Activated T-cell treated with anti-CD3 and anti-CD28 coated beads for 48 hours (primary cell): ENCODE measurements at regions not wholly inside any gene's neighbourhood (a gene's known extent, or its start where the extent isn't known, plus 50 kb on each side); places are given as distances from the start of the nearest gene placed in this dataset.
"Not testable (repeated sequence)": the region's sequence is repeated elsewhere in the genome, so short reads cannot be mapped to it uniquely, and the experiment has no call there.

Source experiments
- DNase-seq: peaks from one replicate; pipeline ENCODE4 v3.0.0-alpha.2; 2020; ENCODE audit warnings: low read depth

DNA sequence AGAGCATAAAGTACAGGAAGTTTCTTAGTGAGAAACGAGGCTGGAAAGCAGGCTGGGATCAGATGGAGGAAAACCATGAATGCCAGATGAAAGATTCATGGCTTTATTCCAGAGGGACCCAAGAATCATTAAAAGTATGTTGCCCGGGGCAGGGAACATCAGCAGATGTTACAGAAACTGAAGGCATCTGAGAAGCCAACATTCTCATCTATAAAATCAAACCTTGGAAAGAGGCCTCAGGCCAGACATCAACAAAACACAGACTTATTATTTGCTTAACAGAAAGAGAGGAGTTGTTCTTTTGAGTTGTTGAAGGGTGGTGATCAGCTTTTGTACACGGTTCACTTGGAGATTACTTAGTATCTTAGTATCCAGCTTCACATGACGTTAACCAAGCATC is 543.6 kb downstream of the RFC3 start:
- no peak for DNase-seq

DNA sequence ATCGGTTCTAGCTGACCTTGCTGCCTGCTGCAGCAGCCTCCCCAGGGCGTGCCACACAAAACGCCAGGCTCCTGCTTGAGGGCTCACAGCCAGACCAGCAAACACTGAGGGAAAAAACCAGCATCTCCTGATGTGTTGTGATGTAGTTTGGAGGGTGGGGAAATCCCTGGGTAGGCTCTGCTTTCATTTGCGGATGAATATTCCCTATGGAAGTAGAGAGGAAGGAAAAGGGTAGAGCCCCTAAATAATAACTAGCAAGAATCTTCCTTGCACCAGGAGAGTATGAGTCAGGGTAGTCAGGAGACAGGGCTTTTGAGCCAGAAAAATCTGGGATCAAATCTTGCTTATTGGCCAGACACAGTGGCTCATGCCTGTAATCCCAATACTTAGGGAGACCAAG is 545.3 kb downstream of the RFC3 start:
- DNase-seq, result no peak

DNA sequence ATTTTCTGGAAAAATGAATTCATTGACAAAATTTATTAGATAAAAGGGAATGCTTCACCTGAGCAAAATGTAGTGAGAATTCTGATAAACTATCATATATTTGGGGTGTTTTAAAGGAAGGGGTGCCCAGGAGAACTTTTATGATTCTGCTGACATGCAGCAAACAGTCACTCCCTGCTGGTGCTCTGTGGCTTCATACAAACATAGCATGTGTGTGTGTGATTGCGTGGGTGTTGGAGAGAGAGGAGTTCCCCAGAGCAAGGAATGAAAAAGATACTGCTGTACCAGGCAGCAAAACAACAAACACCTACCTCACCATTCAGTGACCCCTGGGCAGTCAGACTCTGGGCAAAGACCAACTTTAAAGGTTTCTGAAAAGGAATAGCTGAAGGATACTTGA is 546.7 kb downstream of the RFC3 start:
- no peak for DNase-seq

DNA sequence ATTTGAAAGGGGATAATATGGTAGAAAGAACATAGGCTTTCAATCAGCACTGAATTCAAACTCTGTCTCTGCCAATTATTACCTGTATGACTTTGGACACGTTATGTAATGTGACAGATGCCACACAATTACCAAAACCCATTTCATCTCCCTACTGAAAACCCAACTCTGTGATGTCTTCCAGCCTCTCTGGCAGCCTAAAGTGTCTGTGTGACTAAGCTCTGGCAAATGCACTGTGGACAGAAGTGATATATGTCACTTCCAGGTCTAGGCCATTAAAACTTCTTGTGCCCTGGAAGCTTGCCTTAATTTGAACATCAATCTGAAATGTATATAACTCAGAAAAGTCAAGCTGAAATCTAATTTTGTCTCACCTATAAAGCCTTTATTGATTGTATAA is 552.0 kb downstream of the RFC3 start:
- DNase-seq, result no peak

DNA sequence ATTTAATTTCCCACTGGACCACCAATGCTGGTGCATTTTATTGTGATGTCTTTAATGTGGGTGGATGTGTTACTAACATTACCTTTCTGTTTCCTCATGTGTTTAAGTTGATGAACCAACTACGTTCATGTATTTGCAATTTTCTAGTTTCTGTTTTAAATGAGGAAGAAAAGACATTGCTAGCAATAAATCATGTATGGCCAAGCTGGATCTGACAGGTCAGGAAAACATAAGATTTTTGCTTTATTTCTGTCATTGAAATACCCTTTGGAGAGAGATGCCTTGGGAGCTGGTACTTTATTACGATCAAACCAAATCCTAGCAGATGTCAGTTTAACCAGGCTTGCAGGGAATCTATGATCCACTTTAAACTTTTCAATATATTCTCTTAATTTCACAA is 553.2 kb downstream of the RFC3 start:
- DNase-seq, result no peak

DNA sequence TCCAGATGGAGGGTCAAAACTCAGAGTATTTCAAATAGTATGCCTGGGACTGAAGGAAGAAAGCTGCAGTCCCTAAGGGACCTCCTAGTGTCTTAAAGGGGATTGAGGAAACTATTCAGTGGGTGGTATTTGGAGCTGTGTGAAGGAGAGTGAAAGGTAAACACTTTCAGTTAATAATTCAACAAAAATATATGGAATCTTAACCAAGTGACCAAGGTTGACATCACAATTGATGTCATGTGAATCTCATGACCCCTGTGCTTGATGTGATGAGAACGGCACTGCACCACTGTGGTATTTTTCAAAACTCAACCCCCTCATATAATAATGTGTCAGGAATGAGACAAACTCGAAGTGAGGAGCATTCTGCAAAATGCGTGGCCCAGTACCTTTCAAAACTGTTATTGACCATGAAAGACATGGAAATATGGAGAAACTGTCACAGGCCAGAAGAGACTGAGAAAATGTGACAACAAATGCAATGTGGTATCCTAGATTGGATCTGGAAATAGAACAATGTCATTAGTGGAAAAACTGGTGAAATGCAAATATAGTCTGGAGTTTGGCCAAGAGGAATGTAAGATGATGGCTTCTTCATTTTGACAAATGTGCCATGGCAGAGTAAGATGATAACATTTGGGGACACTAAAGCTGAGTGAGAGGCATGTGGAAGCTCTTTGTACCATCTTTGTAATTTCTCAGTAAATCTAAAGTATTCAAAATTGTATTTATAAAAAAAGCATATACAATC is 553.9 kb downstream of the RFC3 start:
- DNase-seq, result no peak

DNA sequence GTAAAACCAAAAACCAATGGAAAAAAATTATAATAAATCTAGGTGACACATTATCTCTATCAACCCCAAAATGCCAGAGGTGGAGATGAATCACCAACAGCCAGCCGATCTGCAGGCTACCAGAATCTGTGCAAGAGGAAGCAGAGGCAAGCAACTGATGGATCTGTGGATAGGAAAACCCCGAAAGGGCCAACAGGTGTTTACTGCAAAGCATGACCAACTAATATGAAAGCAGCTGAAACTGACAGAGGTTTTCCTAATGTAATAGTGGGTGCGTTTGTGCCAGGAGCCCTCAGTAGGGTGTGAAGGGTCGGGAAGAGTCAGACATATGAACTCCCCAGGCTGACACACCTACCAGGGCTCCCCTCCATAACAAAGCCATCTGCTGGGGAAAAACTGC is 554.6 kb downstream of the RFC3 start:
- DNase-seq, result no peak

DNA sequence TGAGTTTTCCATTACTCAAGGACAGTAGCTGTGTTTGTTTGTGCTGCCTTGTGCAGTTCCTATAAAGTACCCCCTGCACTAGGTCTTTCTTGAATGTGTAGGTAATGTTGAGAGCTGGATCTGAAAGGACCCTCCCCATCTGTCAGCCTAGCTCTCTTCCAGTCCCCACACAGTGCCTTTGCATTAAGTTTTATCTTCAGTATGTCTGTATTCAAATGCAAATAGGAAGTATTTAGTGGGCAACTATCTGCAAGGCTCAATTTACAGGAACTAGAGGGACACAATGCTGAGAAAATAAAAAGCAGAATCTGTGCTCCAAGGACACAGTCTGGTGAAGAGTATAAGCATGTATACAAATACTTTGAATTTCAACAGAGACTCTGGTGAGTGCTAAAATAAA is 558.5 kb downstream of the RFC3 start:
- DNase-seq, result no peak

DNA sequence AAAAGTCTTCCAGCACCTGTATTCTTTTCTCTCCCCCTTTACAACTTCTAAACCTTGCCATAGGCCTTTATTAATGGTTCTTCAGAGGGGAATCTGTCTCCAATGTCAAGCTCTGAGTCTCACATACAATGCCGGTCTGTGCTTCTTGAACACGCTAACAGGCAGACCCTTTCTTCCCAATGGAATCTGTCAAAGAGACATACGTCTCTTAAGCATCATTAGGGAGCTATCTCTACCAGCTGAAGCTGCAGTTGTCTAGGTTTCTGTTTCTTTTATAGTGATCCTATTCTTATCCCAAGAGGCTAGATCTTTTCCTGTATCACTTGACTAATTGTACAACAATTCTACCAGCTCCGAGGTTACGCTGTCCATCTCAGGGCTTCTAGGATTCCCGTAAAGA is 560.8 kb upstream of the NBEA start:
- no peak for DNase-seq

DNA sequence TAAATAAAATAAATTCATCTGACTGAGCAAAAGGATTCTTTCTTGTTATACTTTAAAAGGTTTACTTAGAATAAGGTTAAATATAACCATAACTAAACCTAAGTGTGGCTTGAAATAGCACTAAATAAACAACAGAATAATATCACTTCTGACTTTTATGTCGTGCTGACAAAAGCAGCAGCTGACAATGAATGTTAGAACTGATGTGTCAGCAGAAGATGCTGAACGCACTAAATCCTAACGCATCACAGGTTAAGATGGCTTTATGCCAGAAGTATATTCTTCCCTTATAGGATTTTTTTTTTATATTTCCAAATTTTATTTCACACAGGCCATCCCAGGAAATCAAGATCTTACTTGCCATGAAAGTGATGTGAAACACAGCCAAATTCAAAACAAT is 558.3 kb upstream of the NBEA start:
- DNase-seq, result no peak

DNA sequence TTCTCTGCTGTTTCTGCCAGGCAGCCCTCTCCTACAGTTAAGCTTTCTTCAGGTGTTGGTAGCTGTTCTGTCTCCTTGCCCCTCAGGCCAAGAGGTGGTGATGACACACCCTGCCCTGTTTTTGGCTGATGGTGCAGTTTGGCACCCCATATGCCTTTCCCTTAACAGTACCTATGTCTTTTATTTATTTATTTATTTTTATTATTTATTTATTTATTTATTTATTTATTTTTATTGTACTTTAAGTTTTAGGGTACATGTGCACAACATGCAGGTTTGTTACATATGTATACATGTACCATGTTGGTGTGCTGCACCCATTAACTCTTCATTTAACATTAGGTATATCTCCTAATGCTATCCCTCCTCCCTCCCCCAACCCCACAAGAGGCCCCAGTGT is 555.8 kb upstream of the NBEA start:
- not testable (repeated sequence) for DNase-seq

DNA sequence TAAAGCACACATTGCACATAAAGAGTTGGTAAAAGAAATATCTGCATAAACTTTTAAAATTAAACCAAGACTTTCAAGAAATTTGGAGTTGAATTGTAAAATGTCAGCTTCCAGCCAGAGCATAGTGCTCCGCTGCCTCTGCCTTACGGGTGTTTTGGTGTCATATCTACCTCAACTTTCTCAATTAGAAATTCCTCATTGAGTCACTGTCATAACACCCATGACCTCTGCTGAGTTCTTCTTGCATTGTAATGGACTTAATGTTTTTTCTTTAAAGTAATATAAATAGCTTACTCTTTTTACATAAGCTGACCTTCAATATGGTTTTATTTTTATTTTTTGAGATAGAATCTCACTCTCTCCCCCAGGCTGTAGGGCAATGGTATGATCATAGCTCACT is 551.0 kb upstream of the NBEA start:
- no peak for DNase-seq

DNA sequence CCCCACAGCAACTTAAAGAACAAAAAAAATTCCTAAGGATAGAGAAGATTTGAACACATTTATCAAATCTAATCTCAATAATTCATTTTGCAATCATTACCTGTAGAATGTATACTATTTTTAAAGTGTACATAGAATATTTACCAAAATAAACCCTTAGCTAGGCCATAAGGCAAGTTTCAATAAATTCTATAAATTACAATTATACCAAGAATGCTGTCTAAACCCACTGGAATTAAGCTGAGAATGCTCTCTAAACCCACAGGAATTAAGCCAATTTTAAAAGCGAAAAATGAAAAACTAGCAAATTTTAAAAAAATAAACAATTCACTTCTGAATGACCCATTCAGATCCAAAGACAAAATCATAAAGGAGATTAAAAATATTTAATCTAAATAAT is 540.4 kb upstream of the NBEA start:
- no peak for DNase-seq

DNA sequence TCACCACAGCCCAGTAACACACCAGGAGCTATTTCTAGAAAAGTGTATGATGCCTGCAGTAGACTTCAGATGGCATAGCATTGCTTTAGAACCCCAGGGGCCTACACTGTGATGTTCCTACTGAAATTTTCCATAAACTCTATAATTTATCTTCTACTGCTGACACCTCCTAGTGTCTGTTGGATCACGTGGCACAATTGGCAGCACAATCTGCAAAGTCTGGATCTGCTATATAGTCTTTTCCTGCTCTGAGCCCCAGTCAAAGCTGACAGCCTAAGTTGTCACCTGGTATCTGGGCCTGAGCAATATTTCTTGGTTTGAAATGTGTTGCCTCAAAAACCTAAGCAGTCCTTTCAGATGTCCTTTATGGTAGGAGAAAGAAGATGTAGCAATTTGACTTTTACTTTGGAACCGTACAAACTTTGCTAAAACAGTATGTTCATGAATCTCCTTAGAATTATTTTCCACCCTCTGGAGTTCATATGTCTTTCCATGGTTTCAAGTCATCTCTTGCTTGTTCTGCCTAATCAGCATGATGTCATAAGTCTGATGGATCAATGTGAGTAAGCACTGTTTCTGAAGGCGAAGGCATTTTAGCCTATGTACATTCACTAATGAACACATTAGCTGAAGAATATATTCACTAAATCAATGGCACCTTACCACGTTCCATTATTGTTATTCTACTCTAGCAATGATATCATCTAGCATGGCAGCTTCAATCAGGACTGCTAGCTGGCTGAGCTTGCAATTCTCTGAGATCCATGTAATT is 536.5 kb upstream of the NBEA start:
- DNase-seq, result no peak

DNA sequence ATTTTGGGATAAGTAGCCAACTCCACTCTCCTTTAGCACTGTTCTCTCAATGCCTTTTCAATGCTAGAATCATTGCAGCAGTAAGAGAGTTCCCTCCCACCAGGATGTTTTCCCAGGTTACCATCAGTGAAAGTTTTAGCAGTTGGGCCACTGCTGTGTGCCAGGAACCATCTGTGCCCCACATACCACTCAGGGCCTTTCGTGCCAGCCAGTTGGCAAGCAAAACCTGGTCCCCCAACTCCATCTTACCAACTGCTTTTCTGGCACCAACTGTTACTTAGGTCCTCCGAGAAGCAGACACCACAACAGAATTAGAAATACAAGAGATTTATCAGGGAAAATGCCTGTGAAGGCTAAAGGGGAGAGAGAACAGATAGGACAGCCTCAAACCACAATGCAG is 533.4 kb upstream of the NBEA start:
- no peak for DNase-seq

DNA sequence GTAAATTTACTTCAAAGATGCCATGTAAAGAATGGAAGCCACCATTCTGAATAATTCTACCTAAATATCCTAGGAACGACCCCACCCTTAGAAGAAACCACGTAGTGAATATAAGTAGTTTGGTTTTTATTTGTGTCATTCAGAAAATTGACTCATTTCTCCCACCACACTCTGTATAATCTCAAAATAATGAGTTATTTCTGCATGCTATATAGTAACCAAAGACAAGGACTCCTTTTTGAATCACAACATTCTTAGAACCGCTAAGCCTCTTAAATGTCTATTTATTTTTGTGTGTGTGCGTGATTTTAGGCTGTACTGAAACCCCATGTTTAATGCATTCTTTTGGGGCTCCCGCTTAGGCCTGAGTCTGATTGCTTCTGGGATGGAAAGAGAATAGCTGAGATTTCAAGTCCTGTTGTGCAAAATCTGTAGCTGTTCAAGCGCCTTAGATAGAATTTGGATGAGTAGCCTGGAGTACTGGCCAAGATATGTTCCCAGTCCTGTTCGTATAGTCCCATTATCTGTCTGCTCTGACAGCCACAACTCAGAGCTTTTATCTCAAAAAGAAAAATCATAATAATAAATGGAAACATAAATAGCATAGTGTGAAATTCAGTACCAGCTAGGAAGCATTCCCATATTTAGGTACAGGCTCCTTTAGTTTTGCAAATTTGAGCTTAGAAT is 532.4 kb upstream of the NBEA start:
- DNase-seq, result no peak

DNA sequence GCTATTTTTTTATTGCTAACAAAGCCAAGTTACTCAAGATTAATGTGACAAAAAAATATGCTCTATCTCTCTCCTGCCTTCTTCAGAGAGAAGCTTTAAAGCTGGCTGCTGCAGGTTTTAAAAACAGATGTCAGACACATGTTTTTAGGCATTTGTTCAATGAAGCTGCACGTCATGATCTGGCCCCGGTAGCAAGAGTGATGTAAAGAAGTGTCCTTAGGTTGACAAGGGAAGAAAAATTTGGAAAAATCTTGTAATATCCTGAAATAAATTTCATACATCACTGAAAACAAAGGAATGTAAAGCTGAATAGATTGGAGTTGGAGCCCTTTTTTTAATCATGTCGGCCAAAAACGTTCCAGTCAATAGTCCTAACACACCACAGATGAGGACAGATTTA is 531.4 kb upstream of the NBEA start:
- DNase-seq, result no peak

DNA sequence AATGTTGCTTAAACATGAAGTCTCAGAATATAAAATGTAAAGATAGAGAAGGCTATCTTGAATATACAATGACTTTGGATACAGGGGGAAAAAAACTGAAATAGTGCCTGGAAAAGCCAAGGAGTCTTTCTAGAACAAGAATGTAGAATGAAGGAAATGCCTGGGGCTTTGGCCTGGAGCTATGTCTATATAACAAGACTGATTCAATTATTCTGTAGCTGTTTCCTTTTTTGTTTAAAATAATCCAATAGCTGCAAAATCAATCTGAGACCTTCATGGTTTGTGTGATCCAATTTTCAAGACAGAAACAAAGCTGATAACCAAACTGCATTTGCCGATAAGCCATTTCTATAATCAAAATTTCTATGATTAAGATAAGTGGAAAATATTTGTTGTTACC is 530.9 kb upstream of the NBEA start:
- no peak for DNase-seq

DNA sequence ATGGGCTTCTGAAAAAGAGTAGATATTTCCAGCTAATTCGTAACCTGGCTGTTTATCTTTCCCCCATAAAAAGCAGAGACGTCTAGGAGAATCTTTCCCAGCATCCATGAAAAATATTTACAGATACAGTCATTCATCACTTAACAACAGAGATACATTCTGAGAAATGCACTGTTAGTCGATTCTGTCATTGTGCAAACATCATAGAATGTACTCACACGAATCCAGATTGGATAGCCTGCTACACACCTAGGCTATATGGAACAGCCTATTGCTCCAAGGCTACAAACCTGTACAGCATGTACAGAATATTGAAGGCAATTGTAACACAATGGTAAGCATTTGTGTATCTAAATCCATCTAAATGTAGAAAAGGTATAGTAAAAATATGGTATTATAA is 530.2 kb upstream of the NBEA start:
- DNase-seq, result no peak

DNA sequence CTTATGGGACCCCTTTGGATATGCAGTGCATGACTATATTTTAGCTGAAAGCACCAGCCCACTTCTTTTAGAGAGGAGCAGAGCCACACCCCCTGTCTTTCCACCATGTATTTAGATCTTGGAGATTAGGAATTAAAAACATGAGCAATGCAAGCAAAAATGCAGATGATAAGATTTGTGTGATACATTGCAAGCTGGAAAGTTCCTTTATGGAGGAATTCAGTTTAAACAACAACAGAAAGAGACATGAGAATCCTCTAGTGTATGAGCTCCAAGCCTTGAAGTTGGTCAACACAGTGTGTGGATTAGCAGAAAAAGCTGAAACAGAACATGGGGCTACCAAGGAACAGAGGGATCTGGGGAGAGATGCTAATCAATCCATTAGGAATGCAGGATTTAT is 529.8 kb upstream of the NBEA start:
- DNase-seq, result no peak

DNA sequence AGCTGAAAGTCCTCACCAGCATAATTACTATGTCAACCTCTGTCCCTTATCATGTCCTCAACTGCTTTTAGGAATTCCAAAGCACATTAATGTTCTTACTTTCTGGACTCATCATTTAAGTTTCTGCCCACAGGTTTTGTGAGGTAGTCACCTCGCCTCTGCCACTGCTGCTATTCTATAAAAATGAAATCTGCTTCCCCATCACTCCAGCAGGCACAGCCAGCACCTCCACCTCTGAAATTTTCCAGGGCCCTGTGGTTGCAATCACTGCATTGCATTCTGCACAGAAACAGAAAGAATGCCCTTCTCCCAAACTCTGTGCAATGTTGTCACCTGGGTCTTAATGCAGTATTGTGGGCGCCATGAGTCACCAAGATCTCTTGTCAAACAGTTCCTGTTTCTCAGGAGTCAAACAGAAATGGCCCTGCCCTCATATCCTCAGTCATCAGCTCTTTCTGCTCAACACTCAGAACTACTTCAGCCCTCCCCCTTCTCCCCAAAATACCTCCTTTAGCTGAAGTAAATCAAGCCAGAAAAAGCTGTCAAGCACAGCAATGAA is 529.2 kb upstream of the NBEA start:
- no peak for DNase-seq

DNA sequence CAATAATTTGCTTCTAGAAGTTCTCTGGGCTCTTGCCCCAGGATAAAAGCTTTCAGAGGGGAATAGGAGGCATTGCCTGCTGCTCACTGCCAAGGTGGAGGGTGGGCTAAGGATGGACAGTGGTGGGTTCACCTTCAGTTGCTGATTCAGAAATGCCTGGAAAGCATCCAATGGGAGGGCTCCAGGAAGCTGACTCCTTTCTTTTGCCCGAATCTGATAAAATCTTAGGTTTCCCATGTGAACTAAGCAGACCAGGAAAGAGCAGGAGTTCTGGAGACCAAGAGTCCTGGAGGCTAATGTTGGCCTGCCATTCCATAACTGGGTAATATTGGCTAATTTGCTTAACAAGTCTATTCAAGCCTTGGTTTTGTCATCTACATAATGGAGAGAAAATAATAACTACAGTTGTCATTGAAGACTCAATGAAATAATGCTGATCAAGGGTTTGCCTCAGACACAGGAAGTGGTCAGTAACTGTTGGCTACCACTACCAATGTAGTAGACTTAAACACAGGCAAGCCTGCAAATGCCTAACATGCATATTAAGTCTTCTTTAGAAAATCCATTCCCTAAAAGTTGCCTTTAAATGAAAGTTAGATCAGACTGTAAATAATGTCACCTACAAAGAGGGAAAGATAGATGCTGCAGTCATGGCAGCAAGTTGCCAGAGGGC is 528.4 kb upstream of the NBEA start:
- DNase-seq, result no peak
